GM12891 (cell line): ENCODE measurements at regions not wholly inside any gene's neighbourhood (a gene's known extent, or its start where the extent isn't known, plus 50 kb on each side); places are given as distances from the start of the nearest gene placed in this dataset.

Experiments used
- PAX5 ChIP-seq: IDR thresholded peaks from 2 replicates; pipeline ENCODE4 v1.6.1; 2011; ENCODE audit warnings: low read length, moderate library complexity, mild to moderate bottlenecking; ENCODE audit not compliant: insufficient read depth, severe bottlenecking
- POLR2A ChIP-seq: IDR thresholded peaks from 2 replicates; pipeline ENCODE4 v1.6.1; 2011; ENCODE audit warnings: low read depth, low read length, control low read depth
- POLR2AphosphoS5 ChIP-seq: IDR thresholded peaks from 2 replicates; pipeline ENCODE4 v1.6.1; 2011; ENCODE audit warnings: low read depth, low read length, control low read depth

GRCh38 chr10:78516236-78516635, 482.6 kb downstream of the RPS24 start:
- TF ChIP-seq POLR2A = no peak
- TF ChIP-seq POLR2AphosphoS5 = no peak
- TF ChIP-seq PAX5 = no peak
